Limb (tissue), 2 donors: ENCODE measurements at regions not wholly inside any gene's neighbourhood (a gene's known extent, or its start where the extent isn't known, plus 50 kb on each side); places are given as distances from the start of the nearest gene placed in this dataset.

Experiments used
- DNase-seq, 2 donors: peaks; one replicate each; pipeline ENCODE4 v3.0.0-alpha.2; 2016; ENCODE audit errors: extremely low spot score in 2 of 2

DNA sequence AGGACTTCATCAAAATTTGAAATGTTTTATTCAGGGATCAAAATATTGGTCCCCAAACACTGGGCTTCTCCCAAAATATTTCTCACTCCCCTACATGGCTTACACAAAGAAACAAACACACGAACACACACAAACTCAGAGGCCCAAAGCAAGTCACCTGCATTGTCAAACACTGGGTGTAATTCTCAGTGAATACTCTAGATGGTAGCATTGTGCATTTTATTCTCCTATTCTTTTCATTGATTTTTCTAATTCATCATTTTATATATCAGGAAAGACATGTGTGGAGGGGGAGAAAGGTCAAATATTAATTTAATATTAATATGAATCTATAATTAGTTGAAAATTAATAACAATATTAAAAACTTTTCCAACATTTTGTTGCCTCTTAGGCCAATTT, 72.3 kb upstream of the TNMD start:
- peak in 1 of 2 donors; percentile 21 for DNase-seq

DNA sequence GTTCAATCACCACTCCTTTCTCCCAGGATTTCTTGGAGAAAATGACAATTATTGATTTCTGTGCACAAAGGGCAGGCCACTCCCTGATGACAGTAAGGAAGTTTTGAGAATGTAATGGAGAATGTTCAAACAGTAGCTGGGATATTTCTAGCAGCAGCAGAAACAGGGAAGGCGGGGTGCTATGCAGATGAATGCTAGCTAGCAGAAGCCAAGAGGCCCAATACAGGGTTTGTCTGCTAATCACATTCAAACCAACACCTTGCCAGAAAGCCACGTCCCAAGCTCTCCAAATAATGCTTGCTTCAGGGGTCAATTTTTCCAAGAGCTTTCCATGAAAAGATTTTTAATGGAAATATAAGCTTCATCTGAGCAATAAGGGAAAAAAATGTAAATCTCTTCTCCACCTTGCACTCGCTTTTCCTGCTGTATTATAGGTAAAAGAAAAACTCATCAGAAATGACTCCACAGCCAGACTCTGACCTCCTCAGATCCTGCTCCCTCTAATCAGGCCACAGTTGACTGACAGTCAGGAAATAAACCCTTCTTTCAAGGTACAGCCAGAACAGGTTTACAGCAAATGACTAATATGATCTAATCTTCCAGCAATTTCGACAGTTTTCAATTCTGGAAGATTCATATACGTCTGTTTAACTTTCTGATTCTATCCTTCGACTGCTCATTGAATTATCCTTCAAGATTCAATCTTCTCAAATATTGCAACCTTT, 84.7 kb upstream of the PCDH19 start:
- DNase-seq, result peak in 1 of 2 donors; percentile 6

DNA sequence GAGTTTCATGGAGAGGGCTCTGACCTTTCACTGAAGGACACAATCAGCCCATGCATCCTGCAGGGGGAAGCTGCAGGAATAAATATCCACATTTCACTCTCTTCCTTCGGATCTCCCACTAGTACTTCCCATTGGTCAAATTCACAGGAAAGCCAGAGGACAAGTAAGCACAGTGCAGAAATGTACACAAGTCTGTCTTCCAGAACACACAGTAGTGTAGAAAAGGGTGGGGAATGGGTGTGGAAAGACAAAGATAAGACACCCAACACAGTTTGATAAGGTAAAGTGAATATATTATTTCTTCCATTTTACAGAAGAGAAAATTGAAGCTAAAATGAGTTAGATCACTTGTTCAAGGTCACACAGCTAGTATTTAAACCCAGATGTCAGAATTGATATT, 81.1 kb upstream of the PCDH19 start:
- DNase-seq, result no peak

DNA sequence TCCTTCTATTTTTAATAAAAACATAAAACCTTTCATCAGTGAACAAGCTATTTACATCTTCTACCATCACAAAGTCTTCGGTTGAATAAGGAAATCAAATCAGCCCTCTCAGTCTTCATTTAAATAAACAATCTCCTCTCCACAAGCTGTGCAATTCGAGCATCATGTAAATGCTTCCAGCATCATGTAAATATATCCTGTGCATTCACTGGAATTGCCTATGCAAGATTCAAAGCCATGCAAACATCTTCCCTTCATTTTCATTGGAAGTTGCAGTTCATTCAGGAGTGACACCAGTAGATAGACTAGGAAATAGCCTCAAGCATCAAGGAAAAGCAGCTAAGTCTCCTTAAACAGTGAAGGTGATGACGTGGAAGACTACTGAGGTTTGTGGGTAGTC, 77.7 kb upstream of the PCDH19 start:
- no peak for DNase-seq

DNA sequence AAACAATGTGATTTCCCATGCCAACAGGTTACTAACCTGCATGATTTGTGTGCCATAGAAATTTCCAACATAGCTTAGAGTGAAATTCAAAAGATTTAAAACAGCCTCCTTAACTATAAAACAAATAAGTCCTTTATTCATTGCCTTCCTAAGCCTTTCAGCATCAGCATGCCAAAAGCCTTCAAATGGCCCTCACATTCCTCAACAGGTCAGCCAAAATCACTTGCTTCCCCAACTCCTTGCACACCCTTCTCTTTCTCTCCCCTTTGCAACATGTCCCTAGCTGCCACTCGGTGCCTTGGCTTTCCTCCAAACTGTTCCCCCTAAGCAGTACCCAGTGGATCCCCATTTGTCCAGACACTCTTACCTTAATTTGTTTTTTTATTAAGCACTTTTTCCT, 74.9 kb upstream of the PCDH19 start:
- DNase-seq, result no peak

DNA sequence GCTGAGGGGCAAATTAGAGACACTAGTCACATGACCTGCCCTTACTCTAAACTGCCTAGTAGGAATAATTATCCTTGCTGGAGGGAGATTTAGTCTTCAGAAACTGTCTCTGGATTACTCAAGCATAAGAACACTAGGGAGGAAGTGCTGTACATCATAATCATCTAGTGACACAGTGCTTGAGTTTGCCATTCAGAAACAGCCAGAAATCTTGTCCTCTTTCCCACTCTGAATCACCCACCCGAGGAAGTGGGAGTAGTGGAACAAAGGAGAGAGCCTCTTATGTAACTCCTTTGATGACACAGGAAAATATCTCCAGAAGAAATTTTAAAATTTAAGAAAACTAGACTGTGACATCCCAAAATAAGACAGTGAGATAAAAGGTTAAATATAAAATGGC, 69.3 kb upstream of the PCDH19 start:
- DNase-seq, result no peak

DNA sequence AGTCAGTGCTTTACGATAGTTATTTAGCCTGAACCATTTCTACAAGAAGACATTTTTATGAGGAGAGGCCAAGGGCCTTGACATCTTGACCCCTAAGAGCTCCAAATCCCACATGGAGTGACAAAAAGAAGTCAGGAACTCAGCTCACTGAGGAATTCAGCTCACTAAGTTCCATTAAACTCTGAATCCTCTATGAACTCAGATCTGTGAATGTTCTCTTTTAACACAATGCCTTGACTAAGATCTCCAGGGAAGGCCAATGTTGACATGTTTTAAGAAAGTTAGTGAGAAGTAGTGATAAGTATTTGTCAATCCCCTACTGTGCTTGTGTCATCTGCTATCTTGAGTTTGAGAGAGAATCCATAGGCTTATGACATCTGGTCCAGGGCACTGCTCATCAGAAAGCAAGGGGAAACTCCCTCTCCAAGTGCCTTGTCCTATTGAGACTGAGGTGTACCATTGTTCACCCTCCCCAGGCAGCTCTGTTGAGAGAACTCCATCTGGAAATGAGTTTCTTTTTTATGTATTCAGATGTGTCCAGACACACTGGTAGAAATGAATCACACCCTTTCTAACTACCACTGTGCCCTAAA, 68.7 kb upstream of the PCDH19 start:
- DNase-seq, result no peak

DNA sequence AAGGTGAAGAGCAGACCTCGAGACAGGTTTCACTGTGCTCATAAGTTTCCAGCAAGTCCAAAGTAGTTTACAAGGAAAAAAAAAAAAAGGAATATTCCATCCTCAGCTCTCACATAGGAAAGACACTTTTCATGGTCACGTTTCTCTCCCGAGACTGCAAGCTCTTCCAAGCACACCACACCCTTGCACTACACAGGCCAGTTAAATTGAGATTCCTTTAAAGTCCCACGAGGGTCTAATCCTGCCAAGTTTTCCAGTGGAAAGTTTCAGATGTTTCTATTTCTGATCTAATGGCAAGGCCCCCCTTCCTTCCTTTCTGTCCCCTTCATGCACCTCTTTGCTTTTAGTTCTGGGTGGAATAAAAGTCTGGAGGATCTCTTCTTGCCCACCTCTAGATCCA, 67.9 kb upstream of the PCDH19 start:
- peak in 1 of 2 donors; percentile 47 for DNase-seq

DNA sequence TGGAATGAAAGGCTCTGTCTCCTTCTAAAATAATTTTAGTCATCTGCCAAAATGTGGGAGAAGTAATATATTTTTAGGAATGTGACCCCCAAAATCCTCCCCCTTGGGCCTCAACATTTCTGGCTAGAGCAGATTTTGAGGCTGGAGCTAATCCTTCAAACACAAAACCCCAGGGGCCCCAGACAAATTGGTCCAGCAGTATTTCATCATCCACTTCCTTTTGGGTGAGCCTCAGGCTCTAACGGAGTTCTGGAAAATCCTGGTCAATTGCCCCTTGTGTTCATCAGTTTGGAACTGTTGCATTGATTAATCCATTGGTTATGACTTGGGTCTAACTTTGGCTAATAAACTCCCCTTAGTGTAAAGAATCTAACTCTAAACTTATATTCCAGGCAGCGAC, 67.4 kb upstream of the PCDH19 start:
- peak; percentile 24 to 31 for DNase-seq
